Esophagus squamous epithelium (tissue), 4 donors: ENCODE measurements at regions not wholly inside any gene's neighbourhood (a gene's known extent, or its start where the extent isn't known, plus 50 kb on each side); places are given as distances from the start of the nearest gene placed in this dataset.

ENCODE experiments used
- POLR2A ChIP-seq, 4 donors: fragments of 450-650 bp; IDR thresholded peaks; one replicate each; pipeline ENCODE4 v1.6.1; 2017; ENCODE audit warnings: antibody characterized with exemption in 4 of 4, mild to moderate bottlenecking in 4 of 4, moderate library complexity in 3 of 4
- TF ChIP-seq, protein P1 (sequence below), 6 experiments: fragments of 450-650 bp in 4 of 6; fragments of 200-600 bp in 2 of 6; sonication (generic) in 2 of 6; IDR thresholded peaks; one replicate each; pipeline ENCODE4 v1.5.1; 2016 to 2019; ENCODE audit warnings: antibody characterized with exemption in 6 of 6, mild to moderate bottlenecking in 4 of 6, moderate library complexity in 4 of 6

DNA sequence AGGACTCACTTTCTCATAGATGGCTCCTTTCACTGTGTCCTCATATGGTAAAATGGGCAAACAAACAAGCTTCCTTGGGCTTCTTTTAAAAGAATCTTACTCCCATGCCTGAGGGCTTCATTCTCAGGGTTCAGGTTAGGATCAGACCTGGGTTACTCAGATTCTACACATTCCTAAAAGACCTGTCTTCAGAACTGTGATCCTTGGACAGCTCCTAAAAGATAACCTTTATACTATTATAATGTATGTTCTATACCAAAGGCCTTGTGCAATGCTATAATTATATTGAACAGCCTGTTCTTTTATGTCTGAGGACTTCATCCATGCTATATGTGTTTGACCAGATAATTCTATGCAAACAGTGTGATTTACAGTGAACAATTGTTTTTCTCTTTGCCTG, 264.4 kb upstream of the CDH10 start:
- TF ChIP-seq, protein P1, sequence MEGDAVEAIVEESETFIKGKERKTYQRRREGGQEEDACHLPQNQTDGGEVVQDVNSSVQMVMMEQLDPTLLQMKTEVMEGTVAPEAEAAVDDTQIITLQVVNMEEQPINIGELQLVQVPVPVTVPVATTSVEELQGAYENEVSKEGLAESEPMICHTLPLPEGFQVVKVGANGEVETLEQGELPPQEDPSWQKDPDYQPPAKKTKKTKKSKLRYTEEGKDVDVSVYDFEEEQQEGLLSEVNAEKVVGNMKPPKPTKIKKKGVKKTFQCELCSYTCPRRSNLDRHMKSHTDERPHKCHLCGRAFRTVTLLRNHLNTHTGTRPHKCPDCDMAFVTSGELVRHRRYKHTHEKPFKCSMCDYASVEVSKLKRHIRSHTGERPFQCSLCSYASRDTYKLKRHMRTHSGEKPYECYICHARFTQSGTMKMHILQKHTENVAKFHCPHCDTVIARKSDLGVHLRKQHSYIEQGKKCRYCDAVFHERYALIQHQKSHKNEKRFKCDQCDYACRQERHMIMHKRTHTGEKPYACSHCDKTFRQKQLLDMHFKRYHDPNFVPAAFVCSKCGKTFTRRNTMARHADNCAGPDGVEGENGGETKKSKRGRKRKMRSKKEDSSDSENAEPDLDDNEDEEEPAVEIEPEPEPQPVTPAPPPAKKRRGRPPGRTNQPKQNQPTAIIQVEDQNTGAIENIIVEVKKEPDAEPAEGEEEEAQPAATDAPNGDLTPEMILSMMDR (IDR thresholded peaks at IDR 0.05) = no peak
- no peak for TF ChIP-seq POLR2A (IDR thresholded peaks at IDR 0.05)
